ENCODE measurements at regions not wholly inside any gene's neighbourhood (a gene's known extent, or its start where the extent isn't known, plus 50 kb on each side); places are given as distances from the start of the nearest gene placed in this dataset.

GRCh38 chr13:106089261-106089980 is 446.0 kb downstream of the EFNB2 start:
- no peak overlapping the region for H3K4me3 ChIP-seq (ENCODE audit: low read length)
- no peaks in the 10 kb centered on the region for H3K9me3 ChIP-seq (ENCODE audit: control insufficient read depth, insufficient read depth, low read length)
- H3K4me1 ChIP-seq (ENCODE audit: control insufficient read depth, low read length), result no peaks in the 10 kb centered on the region
- H3K36me3 ChIP-seq (ENCODE audit: control insufficient read depth, low read length), result no peaks in the 10 kb centered on the region
- H3K79me2 ChIP-seq (ENCODE audit: control insufficient read depth, low read length), result no peaks in the 10 kb centered on the region
- H3K9me2 ChIP-seq (replicated peaks; ENCODE audit: control insufficient read depth, low read length), result no peaks in the 10 kb centered on the region
- no peak overlapping the region for H3K4me2 ChIP-seq (ENCODE audit: low read length)
- H3F3A ChIP-seq (ENCODE audit: control insufficient read depth, insufficient read depth), result no peaks in the 10 kb centered on the region
- no peak overlapping the region for H3K27ac ChIP-seq (ENCODE audit: low read depth, low read length)
- TF ChIP-seq EZH2phosphoT487 (IDR thresholded peaks at IDR 0.05; ENCODE audit: borderline replicate concordance, low read length), result no peak
- TF ChIP-seq CTCF (IDR thresholded peaks at IDR 0.05; ENCODE audit: low read depth, low read length, poor library complexity, severe bottlenecking), result no peak
- no peaks in the 10 kb centered on the region for H3K27me3 ChIP-seq (ENCODE audit: control insufficient read depth, low read length)
- no peaks in the 10 kb centered on the region for H4K20me1 ChIP-seq (ENCODE audit: control insufficient read depth, insufficient read depth, low read depth, low read length)

- H3K4me3 ChIP-seq (ENCODE audit: low read length), result no peak overlapping the region
- H3K79me2 ChIP-seq (ENCODE audit: control insufficient read depth, low read length), result no peaks in the 10 kb centered on the region
- H3K4me2 ChIP-seq (ENCODE audit: low read length), result no peak overlapping the region
- no peaks in the 10 kb centered on the region for H3K4me1 ChIP-seq (ENCODE audit: control insufficient read depth, low read length)
- no peak for TF ChIP-seq EZH2phosphoT487 (IDR thresholded peaks at IDR 0.05; ENCODE audit: borderline replicate concordance, low read length)
- TF ChIP-seq CTCF (IDR thresholded peaks at IDR 0.05; ENCODE audit: low read depth, low read length, poor library complexity, severe bottlenecking), result no peak
- H3K27ac ChIP-seq (ENCODE audit: low read depth, low read length), result no peak overlapping the region
- H3K27me3 ChIP-seq (ENCODE audit: control insufficient read depth, low read length), result no peaks in the 10 kb centered on the region
- H3K9me2 ChIP-seq (replicated peaks; ENCODE audit: control insufficient read depth, low read length), result no peaks in the 10 kb centered on the region
- no peaks in the 10 kb centered on the region for H3F3A ChIP-seq (ENCODE audit: control insufficient read depth, insufficient read depth)
- H3K36me3 ChIP-seq (ENCODE audit: control insufficient read depth, low read length), result no peaks in the 10 kb centered on the region
- no peaks in the 10 kb centered on the region for H4K20me1 ChIP-seq (ENCODE audit: control insufficient read depth, insufficient read depth, low read depth, low read length)
- H3K9me3 ChIP-seq (ENCODE audit: control insufficient read depth, insufficient read depth, low read length), result no peaks in the 10 kb centered on the region
Observed at GRCh38 chr13:106088085-106088484, 447.4 kb downstream of the EFNB2 start.

GRCh38 chr13:106087201-106087600 is 448.3 kb downstream of the EFNB2 start:
- H3K79me2 ChIP-seq (ENCODE audit: control insufficient read depth, low read length), result no peaks in the 10 kb centered on the region
- H3F3A ChIP-seq (ENCODE audit: control insufficient read depth, insufficient read depth), result no peaks in the 10 kb centered on the region
- H3K4me2 ChIP-seq (ENCODE audit: low read length), result no peak overlapping the region
- no peaks in the 10 kb centered on the region for H4K20me1 ChIP-seq (ENCODE audit: control insufficient read depth, insufficient read depth, low read depth, low read length)
- no peaks in the 10 kb centered on the region for H3K9me3 ChIP-seq (ENCODE audit: control insufficient read depth, insufficient read depth, low read length)
- no peaks in the 10 kb centered on the region for H3K9me2 ChIP-seq (replicated peaks; ENCODE audit: control insufficient read depth, low read length)
- no peak for TF ChIP-seq CTCF (IDR thresholded peaks at IDR 0.05; ENCODE audit: low read depth, low read length, poor library complexity, severe bottlenecking)
- TF ChIP-seq EZH2phosphoT487 (IDR thresholded peaks at IDR 0.05; ENCODE audit: borderline replicate concordance, low read length), result no peak
- H3K4me3 ChIP-seq (ENCODE audit: low read length), result no peak overlapping the region
- no peaks in the 10 kb centered on the region for H3K36me3 ChIP-seq (ENCODE audit: control insufficient read depth, low read length)
- H3K27ac ChIP-seq (ENCODE audit: low read depth, low read length), result no peak overlapping the region
- H3K4me1 ChIP-seq (ENCODE audit: control insufficient read depth, low read length), result no peaks in the 10 kb centered on the region
- no peaks in the 10 kb centered on the region for H3K27me3 ChIP-seq (ENCODE audit: control insufficient read depth, low read length)
